ENCODE measurements at regions not wholly inside any gene's neighbourhood (a gene's known extent, or its start where the extent isn't known, plus 50 kb on each side); places are given as distances from the start of the nearest gene placed in this dataset.

GRCh38 chr1:218090459-218090858 lies 194.6 kb upstream of the RRP15 start:
- Histone ChIP-seq H3K4me1 (ENCODE audit: insufficient read depth, low read length) (peaks cover 2% of the 10 kb centered on the region), H3K36me3 (ENCODE audit: insufficient read depth, low read length) (no peaks in the 10 kb centered on the region), H2AFZ (ENCODE audit: low read depth, low read length) (no peak overlapping the region), H3K27me3 (ENCODE audit: insufficient read depth, low read length) (peaks cover 2% of the 10 kb centered on the region), H3K4me3 (ENCODE audit: low read length) (no peak overlapping the region), H3K9me3 (ENCODE audit: low read length) (no peaks in the 10 kb centered on the region)

- Histone ChIP-seq H3K4me1 (ENCODE audit: insufficient read depth, low read length) (peaks cover 7% of the 10 kb centered on the region), H3K9me3 (ENCODE audit: low read length) (no peaks in the 10 kb centered on the region), H3K36me3 (ENCODE audit: insufficient read depth, low read length) (no peaks in the 10 kb centered on the region), H3K27me3 (ENCODE audit: insufficient read depth, low read length) (no peaks in the 10 kb centered on the region), H3K4me3 (ENCODE audit: low read length) (no peak overlapping the region), H2AFZ (ENCODE audit: low read depth, low read length) (peak overlapping the region; percentile 1)
Observed at GRCh38 chr1:218101409-218101808, 183.7 kb upstream of the RRP15 start.

DNA sequence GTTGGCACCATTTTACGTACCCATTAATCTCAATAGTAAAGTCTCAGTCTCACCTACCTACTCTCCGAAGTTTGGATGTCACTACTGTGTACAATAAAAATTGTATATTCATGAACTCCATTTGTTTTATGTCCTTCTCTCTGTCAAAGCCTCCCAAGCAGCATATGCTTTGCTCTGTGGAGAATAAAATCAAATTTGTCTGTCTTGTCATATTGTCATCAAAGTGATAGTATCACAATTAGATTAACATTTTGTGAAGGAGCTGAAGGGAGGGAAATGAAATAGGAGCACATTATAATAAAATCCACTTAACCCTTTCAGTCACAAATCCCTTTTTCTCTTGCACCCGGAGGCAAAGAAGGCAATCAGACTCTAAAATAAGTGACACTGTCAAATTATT lies 177.1 kb upstream of the RRP15 start:
- H3K27me3 ChIP-seq (ENCODE audit: insufficient read depth, low read length), result no peaks in the 10 kb centered on the region
- H2AFZ ChIP-seq (ENCODE audit: low read depth, low read length), result no peak overlapping the region

DNA sequence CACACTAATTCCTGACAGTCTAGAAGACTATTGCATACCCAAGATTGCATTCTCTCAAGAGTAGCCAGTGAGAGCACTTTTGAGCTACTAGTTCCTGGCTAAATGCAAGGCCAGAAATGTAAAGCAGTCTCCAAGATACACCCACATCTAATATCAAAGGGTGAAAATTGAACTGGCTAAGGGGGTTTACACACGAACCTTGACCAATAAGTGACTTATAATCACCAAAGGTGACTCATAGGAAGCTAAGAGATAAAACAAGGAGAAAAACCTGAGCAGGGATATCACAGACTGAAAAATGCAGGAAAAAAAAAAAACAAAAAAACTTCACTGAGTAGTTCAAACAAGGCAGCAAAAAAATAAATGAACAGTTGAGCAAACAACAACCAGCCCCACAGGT lies 172.2 kb upstream of the RRP15 start:
- Histone ChIP-seq H3K36me3 (ENCODE audit: insufficient read depth, low read length) (no peaks in the 10 kb centered on the region), H3K4me3 (ENCODE audit: low read length) (no peak overlapping the region), H2AFZ (ENCODE audit: low read depth, low read length) (no peak overlapping the region), H3K9me3 (ENCODE audit: low read length) (no peaks in the 10 kb centered on the region), H3K4me1 (ENCODE audit: insufficient read depth, low read length) (no peaks in the 10 kb centered on the region), H3K27me3 (ENCODE audit: insufficient read depth, low read length) (no peaks in the 10 kb centered on the region)

More for the DNA sequence above, 177.1 kb upstream of the RRP15 start:
- Histone ChIP-seq H3K36me3 (ENCODE audit: insufficient read depth, low read length) (no peaks in the 10 kb centered on the region), H3K9me3 (ENCODE audit: low read length) (no peaks in the 10 kb centered on the region), H3K4me3 (ENCODE audit: low read length) (no peak overlapping the region), H3K4me1 (ENCODE audit: insufficient read depth, low read length) (no peaks in the 10 kb centered on the region)

- Histone ChIP-seq H3K36me3 (ENCODE audit: insufficient read depth, low read length) (no peaks in the 10 kb centered on the region), H3K9me3 (ENCODE audit: low read length) (no peaks in the 10 kb centered on the region), H3K4me1 (ENCODE audit: insufficient read depth, low read length) (no peaks in the 10 kb centered on the region)
Observed at GRCh38 chr1:218123968-218124367, 161.1 kb upstream of the RRP15 start.

DNA sequence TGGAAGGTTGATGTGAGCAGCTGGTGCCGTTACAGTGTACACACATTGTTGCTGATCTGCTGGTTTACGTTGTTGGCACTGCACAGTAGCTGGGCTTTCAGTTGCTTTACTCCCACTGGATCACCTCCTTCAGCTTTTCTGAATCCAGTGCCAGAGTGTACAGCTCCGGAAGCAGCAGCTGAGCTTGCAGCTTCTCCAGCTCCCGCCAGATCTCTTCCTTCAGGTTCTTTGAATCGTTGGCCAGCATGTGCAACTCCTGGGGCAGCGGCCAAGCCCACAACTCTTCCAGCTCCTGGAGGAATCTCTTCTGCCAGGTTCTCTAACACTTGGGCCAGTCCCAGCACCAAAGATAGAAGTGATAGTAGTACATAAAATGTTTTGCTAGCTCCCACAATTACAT lies 149.7 kb upstream of the RRP15 start:
- Histone ChIP-seq H3K9me3 (ENCODE audit: low read length) (no peaks in the 10 kb centered on the region), H2AFZ (ENCODE audit: low read depth, low read length) (no peak overlapping the region), H3K4me3 (ENCODE audit: low read length) (no peak overlapping the region), H3K27me3 (ENCODE audit: insufficient read depth, low read length) (no peaks in the 10 kb centered on the region), H3K36me3 (ENCODE audit: insufficient read depth, low read length) (no peaks in the 10 kb centered on the region), H3K4me1 (ENCODE audit: insufficient read depth, low read length) (no peaks in the 10 kb centered on the region)

More at GRCh38 chr1:218123968-218124367, 161.1 kb upstream of the RRP15 start:
- Histone ChIP-seq H3K4me3 (ENCODE audit: low read length) (no peak overlapping the region), H2AFZ (ENCODE audit: low read depth, low read length) (no peak overlapping the region), H3K27me3 (ENCODE audit: insufficient read depth, low read length) (no peaks in the 10 kb centered on the region)

DNA sequence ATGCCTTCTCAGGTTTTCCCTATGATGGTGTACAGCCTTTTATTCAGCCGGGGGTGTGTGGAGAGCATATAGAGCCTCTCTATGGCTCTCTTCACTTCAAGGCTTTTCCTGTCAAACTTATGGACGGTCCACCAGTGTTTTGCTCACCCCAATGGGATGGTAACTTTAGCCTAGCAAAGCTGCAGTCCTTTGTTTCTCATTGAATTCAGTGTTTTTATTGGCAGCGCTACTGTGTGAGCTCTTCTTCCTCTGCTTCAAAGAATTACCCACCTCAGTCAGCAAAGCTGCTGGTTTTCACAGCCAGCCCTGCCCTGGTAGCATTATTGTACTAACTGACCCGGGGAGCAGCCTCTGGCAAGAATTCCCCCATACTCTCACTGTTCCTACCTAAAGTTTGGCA lies 145.3 kb upstream of the RRP15 start:
- H2AFZ ChIP-seq (ENCODE audit: low read depth, low read length), result no peak overlapping the region
- H3K4me3 ChIP-seq (ENCODE audit: low read length), result no peak overlapping the region
- H3K9me3 ChIP-seq (ENCODE audit: low read length), result no peaks in the 10 kb centered on the region
- H3K27me3 ChIP-seq (ENCODE audit: insufficient read depth, low read length), result no peaks in the 10 kb centered on the region
- H3K36me3 ChIP-seq (ENCODE audit: insufficient read depth, low read length), result no peaks in the 10 kb centered on the region
- H3K4me1 ChIP-seq (ENCODE audit: insufficient read depth, low read length), result no peaks in the 10 kb centered on the region

DNA sequence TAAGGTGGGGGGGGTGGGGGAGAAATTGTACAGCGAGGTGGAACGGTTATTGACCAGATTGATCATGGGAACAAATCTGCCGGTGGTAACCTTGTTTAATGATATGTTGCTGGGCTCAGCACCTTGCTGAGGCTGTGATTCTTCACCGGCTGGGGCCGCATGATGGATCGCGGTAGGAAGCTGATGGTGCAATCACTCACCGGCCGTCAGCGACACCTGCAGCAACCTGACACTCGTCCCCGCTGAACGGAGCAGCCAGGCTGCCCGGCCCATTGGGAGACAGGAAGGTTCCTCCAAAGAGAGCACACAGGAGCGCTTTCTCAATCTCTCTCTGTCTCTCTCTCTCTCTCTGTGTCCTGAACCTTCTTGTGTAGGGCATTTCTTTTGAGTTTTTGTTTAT lies 128.5 kb upstream of the RRP15 start:
- Histone ChIP-seq H2AFZ (ENCODE audit: low read depth, low read length) (no peak overlapping the region), H3K9me3 (ENCODE audit: low read length) (no peaks in the 10 kb centered on the region), H3K4me1 (ENCODE audit: insufficient read depth, low read length) (no peaks in the 10 kb centered on the region), H3K27me3 (ENCODE audit: insufficient read depth, low read length) (peaks cover 13% of the 10 kb centered on the region), H3K4me3 (ENCODE audit: low read length) (no peak overlapping the region), H3K36me3 (ENCODE audit: insufficient read depth, low read length) (no peaks in the 10 kb centered on the region)

DNA sequence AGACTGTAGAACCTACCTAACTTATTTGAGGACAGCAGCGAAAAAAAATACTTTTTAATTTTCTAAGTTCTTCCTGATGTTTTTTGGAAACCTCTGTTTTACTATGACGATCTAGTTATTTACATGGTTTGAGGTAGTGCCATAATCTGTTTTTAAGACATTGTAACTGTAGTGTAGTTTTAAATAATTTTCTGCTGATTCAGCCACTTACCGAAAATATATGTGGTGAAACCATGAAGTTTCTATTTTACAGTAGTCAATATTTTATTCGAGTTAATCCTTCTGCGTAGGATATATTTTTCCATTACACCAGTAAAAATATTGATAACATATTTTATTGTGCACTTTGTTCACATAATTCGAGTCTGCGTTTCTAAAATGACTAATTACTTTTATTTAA lies 121.7 kb upstream of the RRP15 start:
- peaks cover 58% of the 10 kb centered on the region for H3K27me3 ChIP-seq (ENCODE audit: insufficient read depth, low read length)
- H3K9me3 ChIP-seq (ENCODE audit: low read length), result no peaks in the 10 kb centered on the region
- no peak overlapping the region for H3K4me3 ChIP-seq (ENCODE audit: low read length)

DNA sequence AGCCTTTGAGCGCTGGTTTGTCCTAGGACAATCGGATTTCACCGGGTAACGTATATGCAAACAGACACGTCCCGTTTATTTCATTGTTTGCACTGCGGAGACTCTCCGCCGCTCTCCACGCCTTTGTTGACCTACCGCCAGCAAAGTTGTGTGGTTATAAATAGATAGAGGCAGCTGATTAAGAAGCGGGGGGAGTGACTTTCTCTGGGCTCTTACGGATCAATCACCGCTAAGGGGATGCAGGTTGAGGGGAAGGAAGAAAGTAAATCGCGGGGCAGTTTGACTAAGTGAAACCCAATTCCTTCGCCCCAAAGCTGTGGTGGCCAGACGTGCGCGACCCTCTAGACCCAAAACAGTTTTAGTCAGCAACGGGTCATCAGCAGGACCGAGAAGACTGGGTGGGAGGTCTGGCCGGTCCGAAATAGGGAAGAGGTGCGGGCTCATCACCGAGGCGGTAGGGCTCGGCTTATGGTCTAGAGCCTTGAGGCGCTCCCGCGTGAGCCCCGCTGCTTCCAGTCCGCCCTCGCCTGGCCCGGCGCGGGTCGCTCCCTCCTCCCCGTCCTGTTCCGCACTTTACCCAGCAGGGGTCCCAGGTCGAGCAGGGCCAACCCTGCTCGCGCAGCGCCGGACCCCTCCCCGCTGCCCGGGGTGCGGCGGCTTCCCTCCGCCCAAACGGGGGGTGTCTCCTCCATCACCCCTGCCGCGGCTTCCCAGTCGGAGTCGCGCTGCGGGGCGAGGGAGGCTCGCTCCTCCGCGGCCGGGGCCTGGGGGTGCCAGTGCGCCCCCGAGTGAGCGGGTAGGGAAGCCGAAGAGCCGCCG lies 120.8 kb upstream of the RRP15 start:
- H3K4me1 ChIP-seq (ENCODE audit: insufficient read depth, low read length), result peaks cover 17% of the 10 kb centered on the region
- no peaks in the 10 kb centered on the region for H3K36me3 ChIP-seq (ENCODE audit: insufficient read depth, low read length)
- H2AFZ ChIP-seq (ENCODE audit: low read depth, low read length), result peak overlapping the region; percentile 97
- no peaks in the 10 kb centered on the region for H3K9me3 ChIP-seq (ENCODE audit: low read length)
- peaks cover 57% of the 10 kb centered on the region for H3K27me3 ChIP-seq (ENCODE audit: insufficient read depth, low read length)
- peak overlapping the region; percentile 44 for H3K4me3 ChIP-seq (ENCODE audit: low read length)

More for the DNA sequence above, 121.7 kb upstream of the RRP15 start:
- H3K4me1 ChIP-seq (ENCODE audit: insufficient read depth, low read length), result peaks cover 17% of the 10 kb centered on the region
- H2AFZ ChIP-seq (ENCODE audit: low read depth, low read length), result no peak overlapping the region
- no peaks in the 10 kb centered on the region for H3K36me3 ChIP-seq (ENCODE audit: insufficient read depth, low read length)

- Histone ChIP-seq H3K9me3 (ENCODE audit: low read length) (no peaks in the 10 kb centered on the region), H3K4me1 (ENCODE audit: insufficient read depth, low read length) (peaks cover 17% of the 10 kb centered on the region), H2AFZ (ENCODE audit: low read depth, low read length) (peak overlapping the region; percentile 97), H3K36me3 (ENCODE audit: insufficient read depth, low read length) (no peaks in the 10 kb centered on the region), H3K27me3 (ENCODE audit: insufficient read depth, low read length) (peaks cover 55% of the 10 kb centered on the region), H3K4me3 (ENCODE audit: low read length) (peak overlapping the region; percentile 44)
Observed at GRCh38 chr1:218164930-218165700, 120.0 kb upstream of the RRP15 start.

- Histone ChIP-seq H3K4me1 (ENCODE audit: insufficient read depth, low read length) (peaks cover 17% of the 10 kb centered on the region), H2AFZ (ENCODE audit: low read depth, low read length) (peak overlapping the region; percentile 97), H3K4me3 (ENCODE audit: low read length) (peak overlapping the region; percentile 44), H3K27me3 (ENCODE audit: insufficient read depth, low read length) (peaks cover 49% of the 10 kb centered on the region), H3K36me3 (ENCODE audit: insufficient read depth, low read length) (no peaks in the 10 kb centered on the region), H3K9me3 (ENCODE audit: low read length) (no peaks in the 10 kb centered on the region)
Observed at GRCh38 chr1:218165701-218166114, 119.4 kb upstream of the RRP15 start.

DNA sequence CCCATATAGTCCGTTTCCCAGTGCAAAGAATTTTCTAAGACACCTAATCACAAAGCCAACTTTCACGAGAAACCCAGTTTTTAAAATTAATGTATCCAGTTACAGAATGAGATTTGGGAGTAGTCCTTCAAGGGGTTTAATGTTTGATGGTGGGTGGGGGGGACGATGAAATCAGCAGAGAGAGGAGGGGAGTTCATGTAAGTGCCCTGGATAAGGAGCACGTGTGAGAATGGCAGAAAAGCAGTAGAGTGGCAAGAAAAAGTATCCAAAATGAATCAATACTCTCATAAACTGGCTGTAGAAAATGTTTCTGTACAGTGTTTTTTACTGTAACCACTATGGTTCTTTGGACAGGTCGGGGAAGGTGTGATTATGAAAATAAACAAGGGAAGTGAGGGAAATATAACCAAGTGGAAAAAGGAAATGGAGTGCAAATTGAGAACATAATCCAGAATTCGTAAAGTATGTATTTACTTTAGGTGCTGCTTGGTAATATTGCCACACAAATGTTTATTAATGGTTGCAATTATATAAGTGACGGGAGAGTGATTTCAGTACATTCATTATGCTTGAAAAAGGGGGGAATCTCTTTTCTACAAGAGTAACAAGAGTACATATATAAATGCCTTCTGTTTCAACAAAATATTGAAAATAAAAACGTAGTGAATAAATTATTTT lies 118.7 kb upstream of the RRP15 start:
- Histone ChIP-seq H3K4me1 (ENCODE audit: insufficient read depth, low read length) (peaks cover 17% of the 10 kb centered on the region), H3K9me3 (ENCODE audit: low read length) (no peaks in the 10 kb centered on the region), H3K27me3 (ENCODE audit: insufficient read depth, low read length) (peaks cover 49% of the 10 kb centered on the region), H2AFZ (ENCODE audit: low read depth, low read length) (no peak overlapping the region), H3K36me3 (ENCODE audit: insufficient read depth, low read length) (no peaks in the 10 kb centered on the region), H3K4me3 (ENCODE audit: low read length) (no peak overlapping the region)

Measured in neuron (in vitro differentiated cells).